K562 (cell line): ENCODE measurements at regions not wholly inside any gene's neighbourhood (a gene's known extent, or its start where the extent isn't known, plus 50 kb on each side); places are given as distances from the start of the nearest gene placed in this dataset.

Source experiments
- ATF1 ChIP-seq, 2 experiments: fragments of 450-650 bp in 1 of 2; IDR thresholded peaks; 2 replicates each; pipeline ENCODE4 v1.6.1; 2016; ENCODE audit warnings: missing compliant biosample characterization in 1 of 2, missing genetic modification characterization in 1 of 2
- CBFA2T3 ChIP-seq: fragments of 450-650 bp; IDR thresholded peaks from 2 replicates; pipeline ENCODE4 v1.6.1; 2017
- ESRRA ChIP-seq: fragments of 450-650 bp; IDR thresholded peaks from 2 replicates; pipeline ENCODE4 v1.6.1; 2014; ENCODE audit warnings: low read depth, mild to moderate bottlenecking, moderate library complexity, borderline replicate concordance
- GTF2F1 ChIP-seq: IDR thresholded peaks from 2 replicates; pipeline ENCODE4 v1.6.1; 2011; ENCODE audit warnings: low read depth, low read length, improper control_type of control experiment
- MYC ChIP-seq, 2 experiments: fragments of 250-450 bp in 1 of 2; sonication (Bioruptor Pico) in 1 of 2; IDR thresholded peaks; 2 replicates each; pipeline versions ENCODE4 v1.5.1 to v1.6.1; 2012 to 2021; ENCODE audit warnings: low read depth in 2 of 2, borderline replicate concordance in 1 of 2, improper control_type of control experiment in 1 of 2, low read length in 1 of 2, mild to moderate bottlenecking in 1 of 2, moderate library complexity in 1 of 2
- NR2C2 ChIP-seq, 2 experiments: fragments of 200-800 bp in 1 of 2; sonication (Bioruptor generic) in 1 of 2; sonication (generic) in 1 of 2; formaldehyde crosslinking in 1 of 2; IDR thresholded peaks; 2 replicates each; pipeline versions ENCODE4 v1.6.1 to v1.8.0; 2016 to 2022; ENCODE audit warnings: mild to moderate bottlenecking in 1 of 2, missing compliant biosample characterization in 1 of 2, missing genetic modification characterization in 1 of 2, missing genetic modification reagents in 1 of 2
- RFX1 ChIP-seq: fragments of 450-650 bp; IDR thresholded peaks from 2 replicates; pipeline ENCODE4 v1.6.1; 2016; ENCODE audit warnings: mild to moderate bottlenecking, moderate library complexity
- SIX5 ChIP-seq, 2 experiments: IDR thresholded peaks; 2 replicates each; pipeline ENCODE4 v1.6.1; 2011; ENCODE audit warnings: low read length in 2 of 2, borderline replicate concordance in 1 of 2, low read depth in 1 of 2, mild to moderate bottlenecking in 1 of 2, moderate library complexity in 1 of 2; ENCODE audit not compliant: insufficient read depth in 1 of 2
- SRF ChIP-seq, 2 experiments: fragments of 250-450, 450-650 bp in 1 of 2; sonication (Bioruptor Pico) in 1 of 2; sonication (generic) in 1 of 2; formaldehyde crosslinking; IDR thresholded peaks; 2 replicates each; pipeline versions ENCODE4 v1.5.0 to v1.5.1; 2020 to 2022; ENCODE audit warnings: mild to moderate bottlenecking in 1 of 2, missing genetic modification reagents in 1 of 2
- STAT5A ChIP-seq: IDR thresholded peaks from 2 replicates; pipeline ENCODE4 v1.6.1; 2012; ENCODE audit warnings: low read length, inconsistent platforms, borderline replicate concordance
- TEAD4 ChIP-seq, 2 experiments: sonication (generic) in 1 of 2; formaldehyde crosslinking in 1 of 2; IDR thresholded peaks; 2 replicates each; pipeline versions ENCODE4 v1.6.1 to v1.8.0; 2012 to 2022; ENCODE audit warnings: borderline replicate concordance in 1 of 2, inconsistent platforms in 1 of 2, low read length in 1 of 2, mild to moderate bottlenecking in 1 of 2, missing genetic modification reagents in 1 of 2
- YY1 ChIP-seq, 3 experiments: IDR thresholded peaks; 2 replicates each; pipeline ENCODE4 v1.6.1; 2011; ENCODE audit warnings: low read length in 2 of 3, mild to moderate bottlenecking in 2 of 3, moderate library complexity in 2 of 3, borderline replicate concordance in 1 of 3, control low read depth in 1 of 3, low read depth in 1 of 3; ENCODE audit not compliant: insufficient read depth in 3 of 3, insufficient replicate concordance in 2 of 3, control insufficient read depth in 1 of 3, insufficient read length in 1 of 3; ENCODE audit errors: extremely low read depth in 1 of 3
- TF ChIP-seq, protein P1 (sequence below), 2 experiments: fragments of 450-650 bp; formaldehyde crosslinking in 1 of 2; IDR thresholded peaks; 2 replicates each; pipeline versions ENCODE4 v1.4.0 to v1.6.1; 2014 to 2020; ENCODE audit warnings: mild to moderate bottlenecking in 2 of 2, borderline replicate concordance in 1 of 2, low read depth in 1 of 2
- TF ChIP-seq, protein P2 (sequence below), 2 experiments: IDR thresholded peaks in 1 of 2; conservative IDR thresholded peaks in 1 of 2; 2 replicates each; pipeline ENCODE4 v1.6.1; 2016; ENCODE audit warnings: low read depth in 2 of 2, mild to moderate bottlenecking in 1 of 2, missing compliant biosample characterization in 1 of 2, missing genetic modification characterization in 1 of 2, moderate library complexity in 1 of 2

DNA sequence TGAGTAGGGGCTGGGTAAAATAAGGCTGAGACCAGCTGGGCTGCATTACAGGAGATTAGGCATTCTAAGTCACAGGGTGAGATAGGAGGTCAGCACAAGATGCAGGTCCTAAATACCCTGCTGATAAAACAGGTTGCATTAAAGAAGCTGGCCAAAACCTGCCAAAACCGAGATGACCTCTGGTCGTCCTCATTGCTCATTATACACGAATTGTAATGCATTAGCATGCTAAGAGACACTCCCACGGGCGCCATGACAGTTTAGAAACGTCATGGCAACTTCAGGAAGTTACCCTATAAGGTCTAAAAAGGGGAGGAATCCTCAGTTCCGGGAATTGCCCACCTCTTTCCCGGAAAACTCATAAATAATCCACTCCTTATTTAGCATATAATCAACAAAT, 132.2 kb downstream of the ARL4C start (continued):
- TF ChIP-seq, protein P1, sequence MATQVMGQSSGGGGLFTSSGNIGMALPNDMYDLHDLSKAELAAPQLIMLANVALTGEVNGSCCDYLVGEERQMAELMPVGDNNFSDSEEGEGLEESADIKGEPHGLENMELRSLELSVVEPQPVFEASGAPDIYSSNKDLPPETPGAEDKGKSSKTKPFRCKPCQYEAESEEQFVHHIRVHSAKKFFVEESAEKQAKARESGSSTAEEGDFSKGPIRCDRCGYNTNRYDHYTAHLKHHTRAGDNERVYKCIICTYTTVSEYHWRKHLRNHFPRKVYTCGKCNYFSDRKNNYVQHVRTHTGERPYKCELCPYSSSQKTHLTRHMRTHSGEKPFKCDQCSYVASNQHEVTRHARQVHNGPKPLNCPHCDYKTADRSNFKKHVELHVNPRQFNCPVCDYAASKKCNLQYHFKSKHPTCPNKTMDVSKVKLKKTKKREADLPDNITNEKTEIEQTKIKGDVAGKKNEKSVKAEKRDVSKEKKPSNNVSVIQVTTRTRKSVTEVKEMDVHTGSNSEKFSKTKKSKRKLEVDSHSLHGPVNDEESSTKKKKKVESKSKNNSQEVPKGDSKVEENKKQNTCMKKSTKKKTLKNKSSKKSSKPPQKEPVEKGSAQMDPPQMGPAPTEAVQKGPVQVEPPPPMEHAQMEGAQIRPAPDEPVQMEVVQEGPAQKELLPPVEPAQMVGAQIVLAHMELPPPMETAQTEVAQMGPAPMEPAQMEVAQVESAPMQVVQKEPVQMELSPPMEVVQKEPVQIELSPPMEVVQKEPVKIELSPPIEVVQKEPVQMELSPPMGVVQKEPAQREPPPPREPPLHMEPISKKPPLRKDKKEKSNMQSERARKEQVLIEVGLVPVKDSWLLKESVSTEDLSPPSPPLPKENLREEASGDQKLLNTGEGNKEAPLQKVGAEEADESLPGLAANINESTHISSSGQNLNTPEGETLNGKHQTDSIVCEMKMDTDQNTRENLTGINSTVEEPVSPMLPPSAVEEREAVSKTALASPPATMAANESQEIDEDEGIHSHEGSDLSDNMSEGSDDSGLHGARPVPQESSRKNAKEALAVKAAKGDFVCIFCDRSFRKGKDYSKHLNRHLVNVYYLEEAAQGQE (IDR thresholded peaks at IDR 0.05; ENCODE audit: borderline replicate concordance) = peak; percentile 67
- TF ChIP-seq, protein P1 (CRISPR knock-in tag; IDR thresholded peaks at IDR 0.05; ENCODE audit: low read depth) = no peak
- TF ChIP-seq SRF (CRISPR knock-in tag; IDR thresholded peaks at IDR 0.05) = peak; percentile 88 to 98
- TF ChIP-seq RFX1 = peak; percentile 56
- TF ChIP-seq CBFA2T3 = peak; percentile 43
- peak; percentile 88 for TF ChIP-seq ESRRA
- TF ChIP-seq TEAD4 (IDR thresholded peaks at IDR 0.05; ENCODE audit: low read length) = peak; percentile 33; the same call in 1 of the 2 replicates
- no peak for TF ChIP-seq TEAD4 (CRISPR knock-in tag; IDR thresholded peaks at IDR 0.05; ENCODE audit: borderline replicate concordance)
- peak; percentile 90 for TF ChIP-seq STAT5A
- TF ChIP-seq, protein P2, sequence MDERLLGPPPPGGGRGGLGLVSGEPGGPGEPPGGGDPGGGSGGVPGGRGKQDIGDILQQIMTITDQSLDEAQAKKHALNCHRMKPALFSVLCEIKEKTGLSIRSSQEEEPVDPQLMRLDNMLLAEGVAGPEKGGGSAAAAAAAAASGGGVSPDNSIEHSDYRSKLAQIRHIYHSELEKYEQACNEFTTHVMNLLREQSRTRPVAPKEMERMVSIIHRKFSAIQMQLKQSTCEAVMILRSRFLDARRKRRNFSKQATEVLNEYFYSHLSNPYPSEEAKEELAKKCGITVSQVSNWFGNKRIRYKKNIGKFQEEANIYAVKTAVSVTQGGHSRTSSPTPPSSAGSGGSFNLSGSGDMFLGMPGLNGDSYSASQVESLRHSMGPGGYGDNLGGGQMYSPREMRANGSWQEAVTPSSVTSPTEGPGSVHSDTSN (CRISPR knock-in tag; IDR thresholded peaks at IDR 0.05; ENCODE audit: low read depth) = no peak
- TF ChIP-seq, protein P2 (tag; conservative IDR thresholded peaks at IDR 0.05; ENCODE audit: low read depth) = peak; percentile 35; the same call in 1 of the 2 replicates
- no peak for TF ChIP-seq NR2C2 (CRISPR knock-in tag; IDR thresholded peaks at IDR 0.05)
- 0 out of 2 replicates have a peak, but pooled peaks have one; percentile 29 for TF ChIP-seq NR2C2 (tag; IDR thresholded peaks at IDR 0.05)
- no peak for TF ChIP-seq ATF1 (CRISPR knock-in tag; IDR thresholded peaks at IDR 0.05)
- TF ChIP-seq ATF1 (tag; IDR thresholded peaks at IDR 0.05) = peak; percentile 70
- 0 out of 4 replicates have a peak, but pooled peaks of 1 of the 2 experiments have one; percentile 22 for TF ChIP-seq SIX5 (IDR thresholded peaks at IDR 0.05; ENCODE audit: borderline replicate concordance in 1 of 2, insufficient read depth in 1 of 2, low read depth in 1 of 2, low read length in 2 of 2)
- TF ChIP-seq MYC (IDR thresholded peaks at IDR 0.05; ENCODE audit: low read depth, low read length) = 0 out of 2 replicates have a peak, but pooled peaks have one; percentile 16
- no peak for TF ChIP-seq MYC (CRISPR knock-in tag; IDR thresholded peaks at IDR 0.05; ENCODE audit: borderline replicate concordance, low read depth)
- no peak for TF ChIP-seq GTF2F1
- peak in 1 of 3 experiments; percentile 66 for TF ChIP-seq YY1 (IDR thresholded peaks at IDR 0.05; ENCODE audit: borderline replicate concordance in 1 of 3, control insufficient read depth in 1 of 3, extremely low read depth in 1 of 3, insufficient read depth in 3 of 3, insufficient read length in 1 of 3, insufficient replicate concordance in 2 of 3, low read depth in 1 of 3, low read length in 2 of 3)
